ENCODE measurements at regions not wholly inside any gene's neighbourhood (a gene's known extent, or its start where the extent isn't known, plus 50 kb on each side); places are given as distances from the start of the nearest gene placed in this dataset.

- no peak for TF ChIP-seq CTCF (IDR thresholded peaks at IDR 0.05)
- no peak for TF ChIP-seq POLR2A (IDR thresholded peaks at IDR 0.05)
- Histone ChIP-seq H3K27me3 (no peaks in the 10 kb centered on the region), H3K4me1 (peaks cover 0 to 14% (median under 1%) of the 10 kb centered on the region in 12 donors), H3K9me3 (peaks cover 0 to 21% (median 2%) of the 10 kb centered on the region in 12 donors), H3K27ac (no peak overlapping the region), H3K4me3 (no peak overlapping the region), H3K36me3 (peaks cover 0 to 2% (median 0%) of the 10 kb centered on the region in 9 donors)
- intact Hi-C loops (cut with DNase I) = no loop called here
- DNase-seq (no peak), ATAC-seq (no peak)
- 96 to 97% (median 97%) methylated on average over 7 of the region's 7 CpGs for WGBS, 4 donors
Measured at GRCh38 chr2:54020793-54021414, 50.1 kb upstream of the PSME4 start.
